OCI-LY1 (cell line): ENCODE measurements at regions not wholly inside any gene's neighbourhood (a gene's known extent, or its start where the extent isn't known, plus 50 kb on each side); places are given as distances from the start of the nearest gene placed in this dataset.

ENCODE experiments used
- H2AFZ ChIP-seq: fragments of 200-600 bp; sonication (generic), shearing (Covaris generic); 2 replicates; pipeline ENCODE4 v1.6.0; 2014; ENCODE audit warnings: antibody characterized with exemption, mild to moderate bottlenecking, low read length
- H3F3A ChIP-seq: fragments of 200-600 bp; sonication (generic), shearing (Covaris generic); 2 replicates; pipeline ENCODE4 v1.6.0; 2014; ENCODE audit warnings: mild to moderate bottlenecking, antibody characterized with exemption, low read length, moderate library complexity; ENCODE audit not compliant: insufficient read depth
- H3K27ac ChIP-seq: fragments of 200-600 bp; sonication (generic); 2 replicates; pipeline ENCODE4 v1.5.1; 2014; ENCODE audit warnings: low read length, mixed run types, mild to moderate bottlenecking, low read depth; ENCODE audit not compliant: poor library complexity, severe bottlenecking
- H3K27me3 ChIP-seq: fragments of 200-600 bp; sonication (generic); 2 replicates; pipeline ENCODE4 v1.6.0; 2014; ENCODE audit warnings: antibody characterized with exemption, mild to moderate bottlenecking, low read length, moderate library complexity; ENCODE audit not compliant: insufficient read depth
- H3K36me3 ChIP-seq: fragments of 200-600 bp; sonication (generic); 2 replicates; pipeline ENCODE4 v1.6.1; 2014; ENCODE audit warnings: mild to moderate bottlenecking, antibody characterized with exemption, low read length, moderate library complexity, mixed read lengths; ENCODE audit not compliant: insufficient read depth
- H3K4me1 ChIP-seq: fragments of 200-600 bp; sonication (generic); 2 replicates; pipeline ENCODE4 v1.5.1; 2014; ENCODE audit warnings: mild to moderate bottlenecking, low read length, moderate library complexity; ENCODE audit not compliant: insufficient read depth, severe bottlenecking
- H3K4me2 ChIP-seq: fragments of 200-600 bp; sonication (generic), shearing (Covaris generic); 2 replicates; pipeline ENCODE4 v1.6.1; 2014; ENCODE audit warnings: low read length
- H3K4me3 ChIP-seq: fragments of 200-600 bp; sonication (generic); 2 replicates; pipeline ENCODE4 v1.5.1; 2014; ENCODE audit warnings: low read length, low read depth, mild to moderate bottlenecking, mixed read lengths; ENCODE audit not compliant: poor library complexity, severe bottlenecking
- H3K79me2 ChIP-seq: fragments of 200-600 bp; shearing (Covaris generic); 2 replicates; pipeline ENCODE4 v1.6.1; 2016; ENCODE audit warnings: mixed run types, low read length, mixed read lengths; ENCODE audit not compliant: insufficient read depth
- H3K9ac ChIP-seq: fragments of 200-600 bp; sonication (generic), shearing (Covaris generic); 2 replicates; pipeline ENCODE4 v1.6.1; 2014; ENCODE audit warnings: mild to moderate bottlenecking, low read length, mixed read lengths
- H3K9me2 ChIP-seq: fragments of 200-600 bp; sonication (generic), shearing (Covaris generic); 2 replicates; pipeline ENCODE4 v1.6.1; 2014; ENCODE audit warnings: low read depth, mild to moderate bottlenecking, low read length, mixed read lengths
- H3K9me3 ChIP-seq: fragments of 200-600 bp; shearing (Covaris generic); 2 replicates; pipeline ENCODE4 v1.6.1; 2014; ENCODE audit warnings: low read length, mixed read lengths
- H4K20me1 ChIP-seq: fragments of 200-600 bp; sonication (generic), shearing (Covaris generic); 2 replicates; pipeline ENCODE4 v1.6.0; 2016; ENCODE audit warnings: mild to moderate bottlenecking, low read length; ENCODE audit not compliant: insufficient read depth
- CTCF ChIP-seq: fragments of 200-600 bp; sonication (generic), shearing (Covaris generic); IDR thresholded peaks from 2 replicates; pipeline ENCODE4 v1.5.1; 2017; ENCODE audit warnings: mild to moderate bottlenecking, antibody characterized with exemption, low read length, moderate library complexity, mixed read lengths
- EZH2 ChIP-seq: fragments of 200-600 bp; sonication (generic), shearing (Covaris generic); IDR thresholded peaks from 2 replicates; pipeline ENCODE4 v1.8.0; 2017; ENCODE audit warnings: borderline replicate concordance, mixed run types, mild to moderate bottlenecking, antibody characterized with exemption, low read length, moderate library complexity, mixed read lengths

- Histone ChIP-seq H3K79me2 (no peaks in the 10 kb centered on the region), H3K27me3 (no peaks in the 10 kb centered on the region), H3K4me3 (no peak overlapping the region), H3K36me3 (no peaks in the 10 kb centered on the region), H3K4me1 (no peaks in the 10 kb centered on the region), H2AFZ (no peak overlapping the region), H4K20me1 (no peaks in the 10 kb centered on the region), H3K9me2 (no peaks in the 10 kb centered on the region), H3K27ac (no peak overlapping the region), H3K9me3 (no peaks in the 10 kb centered on the region), H3K9ac (no peak overlapping the region), H3K4me2 (no peak overlapping the region), H3F3A (no peaks in the 10 kb centered on the region)
- TF ChIP-seq CTCF (no peak), EZH2 (no peak)
Measured at GRCh38 chr2:7403092-7403775, 486.0 kb downstream of the RNF144A start.

GRCh38 chr2:7405861-7406715 is 488.9 kb downstream of the RNF144A start:
- Histone ChIP-seq H2AFZ (no peak overlapping the region), H3K27ac (no peak overlapping the region), H3K36me3 (no peaks in the 10 kb centered on the region), H3K79me2 (no peaks in the 10 kb centered on the region), H3K4me2 (no peak overlapping the region), H3F3A (no peaks in the 10 kb centered on the region), H3K9me3 (no peaks in the 10 kb centered on the region), H3K9me2 (no peaks in the 10 kb centered on the region), H3K4me3 (no peak overlapping the region), H3K27me3 (no peaks in the 10 kb centered on the region), H3K9ac (no peak overlapping the region), H3K4me1 (no peaks in the 10 kb centered on the region), H4K20me1 (no peaks in the 10 kb centered on the region)
- no peak for TF ChIP-seq EZH2
- TF ChIP-seq CTCF = no peak

- H3K4me1 ChIP-seq = no peaks in the 10 kb centered on the region
- H3K27ac ChIP-seq = no peak overlapping the region
- no peaks in the 10 kb centered on the region for H3K9me2 ChIP-seq
- no peaks in the 10 kb centered on the region for H3K27me3 ChIP-seq
- no peaks in the 10 kb centered on the region for H3K79me2 ChIP-seq
- no peak overlapping the region for H3K9ac ChIP-seq
- H3K4me3 ChIP-seq = no peak overlapping the region
- no peak overlapping the region for H3K4me2 ChIP-seq
- H2AFZ ChIP-seq = no peak overlapping the region
- H3K36me3 ChIP-seq = no peaks in the 10 kb centered on the region
- no peaks in the 10 kb centered on the region for H3F3A ChIP-seq
- no peaks in the 10 kb centered on the region for H3K9me3 ChIP-seq
- H4K20me1 ChIP-seq = no peaks in the 10 kb centered on the region
- TF ChIP-seq EZH2 = no peak
- TF ChIP-seq CTCF = no peak
Measured at GRCh38 chr2:7407001-7407400, 489.8 kb downstream of the RNF144A start.
